CD14-positive monocyte (primary cell): ENCODE measurements at regions not wholly inside any gene's neighbourhood (a gene's known extent, or its start where the extent isn't known, plus 50 kb on each side); places are given as distances from the start of the nearest gene placed in this dataset.

Experiments used
- DNase-seq, 3 donors: peaks; one replicate each; pipeline ENCODE4 v3.0.0-alpha.2; 2011 to 2022
- H2AFZ ChIP-seq: 2 replicates; pipeline ENCODE4 v1.6.0; 2012; ENCODE audit warnings: mild to moderate bottlenecking, low read depth, low read length, inconsistent platforms; ENCODE audit not compliant: insufficient read depth, poor library complexity, severe bottlenecking
- H3K27ac ChIP-seq, 2 donors: 1 replicate in 1 of 2; 2 replicates in 1 of 2; pipeline ENCODE4 v1.5.1; 2012 to 2013; ENCODE audit warnings: low read length in 2 of 2, control low read depth in 1 of 2, inconsistent platforms in 1 of 2, low read depth in 1 of 2, mild to moderate bottlenecking in 1 of 2
- H3K27me3 ChIP-seq, 2 donors: one replicate each; pipeline versions ENCODE4 v1.6.0 to v1.6.1; 2011 to 2013; ENCODE audit warnings: low read length in 2 of 2; ENCODE audit not compliant: control insufficient read depth in 2 of 2, insufficient read depth in 2 of 2
- H3K36me3 ChIP-seq, 2 donors: replicated peaks in 1 of 2; 1 replicate in 1 of 2; 2 replicates in 1 of 2; pipeline versions ENCODE4 v1.5.1 to v1.6.1; 2012 to 2013; ENCODE audit warnings: low read length in 2 of 2, control low read depth in 1 of 2, inconsistent platforms in 1 of 2, mild to moderate bottlenecking in 1 of 2; ENCODE audit not compliant: insufficient read depth in 2 of 2, control insufficient read depth in 1 of 2
- H3K4me1 ChIP-seq, 2 donors: 1 replicate in 1 of 2; 2 replicates in 1 of 2; pipeline versions ENCODE4 v1.5.1 to v1.6.1; 2012 to 2013; ENCODE audit warnings: low read length in 2 of 2, control low read depth in 1 of 2, inconsistent platforms in 1 of 2, mild to moderate bottlenecking in 1 of 2, moderate library complexity in 1 of 2; ENCODE audit not compliant: insufficient read depth in 2 of 2, control insufficient read depth in 1 of 2
- H3K4me2 ChIP-seq: replicated peaks from 2 replicates; pipeline ENCODE3; 2012; ENCODE audit warnings: low read length, moderate library complexity, mild to moderate bottlenecking; ENCODE audit not compliant: poor library complexity, severe bottlenecking; ENCODE audit errors: extremely low read depth
- H3K4me3 ChIP-seq, 3 experiments: fragments of 200-600 bp in 1 of 3; sonication (generic) in 1 of 3; replicated peaks in 1 of 3; 1 replicate in 2 of 3; 2 replicates in 1 of 3; pipeline ENCODE4 v1.5.1; 2011 to 2013; ENCODE audit warnings: low read length in 3 of 3, mild to moderate bottlenecking in 3 of 3, control low read depth in 2 of 3, low read depth in 2 of 3, inconsistent platforms in 1 of 3, moderate library complexity in 1 of 3
- H3K79me2 ChIP-seq: 2 replicates; pipeline ENCODE4 v1.6.0; 2012; ENCODE audit warnings: mild to moderate bottlenecking, control low read depth, inconsistent platforms, low read length, moderate library complexity; ENCODE audit not compliant: insufficient read depth
- H3K9ac ChIP-seq: 2 replicates; pipeline ENCODE4 v1.6.0; 2017; ENCODE audit warnings: low read length, mild to moderate bottlenecking; ENCODE audit not compliant: insufficient read depth, poor library complexity, severe bottlenecking
- H3K9me3 ChIP-seq, 2 donors: replicated peaks in 1 of 2; 1 replicate in 1 of 2; 2 replicates in 1 of 2; pipeline versions ENCODE4 v1.5.1 to v1.6.1; 2012 to 2013; ENCODE audit warnings: low read length in 2 of 2, control low read depth in 1 of 2; ENCODE audit not compliant: control insufficient read depth in 1 of 2, insufficient read depth in 1 of 2
- H4K20me1 ChIP-seq: 2 replicates; pipeline ENCODE4 v1.6.0; 2012; ENCODE audit warnings: mild to moderate bottlenecking, low read length, control low read depth, moderate library complexity; ENCODE audit not compliant: insufficient read depth
- H3K27ac Mint-ChIP-seq, 7 donors: one replicate each; pipeline ENCODE4 v1.8.0; 2020; ENCODE audit warnings: mild to moderate bottlenecking in 7 of 7, mixed read lengths in 7 of 7, moderate library complexity in 6 of 7, inconsistent platforms in 2 of 7
- H3K27me3 Mint-ChIP-seq, 3 donors: one replicate each; pipeline ENCODE4 v1.8.0; 2021 to 2022; ENCODE audit warnings: low read depth in 3 of 3, mild to moderate bottlenecking in 3 of 3, mixed read lengths in 3 of 3, moderate library complexity in 3 of 3, inconsistent platforms in 1 of 3
- H3K36me3 Mint-ChIP-seq, 2 donors: one replicate each; pipeline ENCODE4 v1.8.0; 2020; ENCODE audit warnings: mixed read lengths in 2 of 2, inconsistent platforms in 1 of 2, mild to moderate bottlenecking in 1 of 2
- H3K4me1 Mint-ChIP-seq: one replicate; pipeline ENCODE4 v1.8.0; 2020; ENCODE audit warnings: mild to moderate bottlenecking, mixed read lengths
- H3K4me3 Mint-ChIP-seq, 2 donors: one replicate each; pipeline ENCODE4 v1.8.0; 2020; ENCODE audit warnings: mild to moderate bottlenecking in 2 of 2, mixed read lengths in 2 of 2, moderate library complexity in 1 of 2
- H3K9me3 Mint-ChIP-seq, 7 donors: one replicate each; pipeline ENCODE4 v1.8.0; 2020 to 2022; ENCODE audit warnings: mixed read lengths in 7 of 7, mild to moderate bottlenecking in 6 of 7, moderate library complexity in 6 of 7, inconsistent platforms in 2 of 7
- WGBS: methylation state at CpG from one replicate; pipeline ENCODE4 v1.1.5; 2013; ENCODE audit warnings: missing lambda C conversion rate; ENCODE audit not compliant: insufficient coverage; 5-methylcytosine and 5-hydroxymethylcytosine counted together
- intact Hi-C, 2 donors: fragments of 100-400 bp; cut with micrococcal nuclease; formaldehyde crosslinking; loops; one replicate each; pipeline versions ENCODE4 v1.15.0 to v1.15.1; 2023
- TF ChIP-seq, protein P1 (sequence below): fragments of 200-600 bp; IDR thresholded peaks from one replicate; pipeline ENCODE4 v1.8.0; 2022; ENCODE audit warnings: antibody characterized with exemption, mild to moderate bottlenecking

DNA sequence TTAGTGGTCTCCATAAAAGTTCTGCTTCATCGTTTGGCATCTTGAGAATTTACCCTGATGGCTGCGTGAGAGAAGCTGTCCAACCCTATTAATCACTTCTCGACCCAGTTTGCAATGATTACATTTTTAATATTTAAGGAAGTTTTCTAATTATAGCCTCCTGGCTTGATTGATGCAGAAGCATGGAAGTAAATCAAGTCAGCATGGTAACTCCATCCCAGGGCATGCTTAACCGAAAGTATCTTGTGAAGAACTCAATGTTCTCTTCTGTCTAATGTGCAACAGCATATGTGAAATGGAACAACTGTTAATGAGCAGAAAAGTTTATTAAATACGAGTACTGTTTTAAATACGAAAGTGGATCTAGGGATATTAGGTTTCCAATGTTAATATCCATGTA is 278.9 kb upstream of the CD180 start:
- Histone ChIP-seq H3K4me3 (no peak overlapping the region), H3K4me1 (no peaks in the 10 kb centered on the region), H3K36me3 (no peaks in the 10 kb centered on the region), H3K27ac (no peak overlapping the region), H2AFZ (no peak overlapping the region), H3K9ac (no peak overlapping the region), H3K4me2 (no peak overlapping the region), H3K27me3 (no peaks in the 10 kb centered on the region), H3K9me3 (no peaks in the 10 kb centered on the region), H3K79me2 (no peaks in the 10 kb centered on the region), H4K20me1 (no peaks in the 10 kb centered on the region)
- TF ChIP-seq, protein P1, sequence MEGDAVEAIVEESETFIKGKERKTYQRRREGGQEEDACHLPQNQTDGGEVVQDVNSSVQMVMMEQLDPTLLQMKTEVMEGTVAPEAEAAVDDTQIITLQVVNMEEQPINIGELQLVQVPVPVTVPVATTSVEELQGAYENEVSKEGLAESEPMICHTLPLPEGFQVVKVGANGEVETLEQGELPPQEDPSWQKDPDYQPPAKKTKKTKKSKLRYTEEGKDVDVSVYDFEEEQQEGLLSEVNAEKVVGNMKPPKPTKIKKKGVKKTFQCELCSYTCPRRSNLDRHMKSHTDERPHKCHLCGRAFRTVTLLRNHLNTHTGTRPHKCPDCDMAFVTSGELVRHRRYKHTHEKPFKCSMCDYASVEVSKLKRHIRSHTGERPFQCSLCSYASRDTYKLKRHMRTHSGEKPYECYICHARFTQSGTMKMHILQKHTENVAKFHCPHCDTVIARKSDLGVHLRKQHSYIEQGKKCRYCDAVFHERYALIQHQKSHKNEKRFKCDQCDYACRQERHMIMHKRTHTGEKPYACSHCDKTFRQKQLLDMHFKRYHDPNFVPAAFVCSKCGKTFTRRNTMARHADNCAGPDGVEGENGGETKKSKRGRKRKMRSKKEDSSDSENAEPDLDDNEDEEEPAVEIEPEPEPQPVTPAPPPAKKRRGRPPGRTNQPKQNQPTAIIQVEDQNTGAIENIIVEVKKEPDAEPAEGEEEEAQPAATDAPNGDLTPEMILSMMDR = no peak
- no peak for DNase-seq
- Mint-ChIP-seq H3K4me1 (no peaks in the 10 kb centered on the region), H3K27me3 (no peaks in the 10 kb centered on the region), H3K9me3 (peaks cover 0 to 2% (median 0%) of the 10 kb centered on the region in 7 donors), H3K36me3 (no peaks in the 10 kb centered on the region), H3K4me3 (no peak overlapping the region), H3K27ac (no peak overlapping the region)
- no CpG with 5 or more reads among the region's 6 CpGs for WGBS
- intact Hi-C loops = no loop called here

DNA sequence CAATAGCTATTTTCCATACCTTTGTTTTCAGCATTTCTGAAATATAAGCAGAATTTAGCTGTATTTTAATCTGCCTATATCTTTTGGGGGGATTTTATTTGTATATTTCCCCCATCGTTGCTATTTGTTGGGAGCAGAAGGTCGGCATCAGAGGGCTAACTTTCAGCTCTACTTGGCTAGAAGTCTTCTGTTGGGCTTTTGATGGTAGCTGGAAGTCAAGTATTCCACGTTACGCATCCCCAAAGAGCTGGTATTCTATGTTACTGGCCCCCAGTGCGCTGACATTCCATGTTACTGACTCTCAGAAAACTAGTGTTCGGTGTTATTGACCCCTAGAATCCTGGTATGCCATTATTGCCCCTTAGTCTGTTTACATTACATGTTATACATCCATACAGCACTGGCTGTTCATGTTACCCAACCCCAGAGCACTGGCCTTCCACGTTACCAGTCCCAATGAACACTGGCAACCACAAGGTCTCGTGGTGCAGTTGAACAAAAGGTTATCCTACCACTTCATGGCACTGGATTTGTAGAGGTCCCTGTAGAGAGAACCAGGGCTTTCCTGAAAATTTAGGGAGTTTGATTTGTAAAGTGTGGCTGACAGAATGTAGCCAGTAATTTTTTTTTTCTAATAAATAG is 278.1 kb upstream of the CD180 start:
- no peak for DNase-seq
- Mint-ChIP-seq H3K27me3 (no peaks in the 10 kb centered on the region), H3K9me3 (peaks cover 0 to 3% (median 0%) of the 10 kb centered on the region in 7 donors), H3K4me3 (no peak overlapping the region), H3K36me3 (no peaks in the 10 kb centered on the region), H3K4me1 (no peaks in the 10 kb centered on the region), H3K27ac (no peak overlapping the region)
- no peaks in the 10 kb centered on the region for H4K20me1 ChIP-seq
- WGBS = 100% methylated on average over 3 of the region's 8 CpGs
- TF ChIP-seq, protein P1 = no peak
- intact Hi-C loops = no loop called here
- no peak overlapping the region for H2AFZ ChIP-seq
- no peak overlapping the region for H3K27ac ChIP-seq
- no peak overlapping the region for H3K9ac ChIP-seq
- H3K4me3 ChIP-seq = no peak overlapping the region
- no peaks in the 10 kb centered on the region for H3K9me3 ChIP-seq
- no peaks in the 10 kb centered on the region for H3K79me2 ChIP-seq
- H3K36me3 ChIP-seq = no peaks in the 10 kb centered on the region
- H3K27me3 ChIP-seq = no peaks in the 10 kb centered on the region
- no peak overlapping the region for H3K4me2 ChIP-seq
- H3K4me1 ChIP-seq = no peaks in the 10 kb centered on the region
